ENCODE measurements at regions not wholly inside any gene's neighbourhood (a gene's known extent, or its start where the extent isn't known, plus 50 kb on each side); places are given as distances from the start of the nearest gene placed in this dataset.

- no peaks in the 10 kb centered on the region for H3K36me3 ChIP-seq (ENCODE audit: control insufficient read depth in 3 of 3, insufficient read depth in 3 of 3, low read length in 3 of 3)
- no peaks in the 10 kb centered on the region for H3K9me3 ChIP-seq (ENCODE audit: control insufficient read depth in 3 of 3, low read length in 3 of 3)
- no peaks in the 10 kb centered on the region for H3K27me3 ChIP-seq (ENCODE audit: control insufficient read depth in 3 of 3, insufficient read depth in 3 of 3, low read length in 3 of 3)
- no peaks in the 10 kb centered on the region for H3K4me1 ChIP-seq (ENCODE audit: control insufficient read depth in 3 of 3, insufficient read depth in 3 of 3, low read length in 3 of 3)
- no peak overlapping the region for H3K27ac ChIP-seq (ENCODE audit: low read depth, low read length)
- no peak overlapping the region for H3K9ac ChIP-seq (ENCODE audit: low read depth in 1 of 3, low read length in 3 of 3)
- no peak overlapping the region for H3K4me3 ChIP-seq (ENCODE audit: low read length in 3 of 3)
Observed at GRCh38 chr6:92806254-92806653, 613.1 kb downstream of the EPHA7 start.

DNA sequence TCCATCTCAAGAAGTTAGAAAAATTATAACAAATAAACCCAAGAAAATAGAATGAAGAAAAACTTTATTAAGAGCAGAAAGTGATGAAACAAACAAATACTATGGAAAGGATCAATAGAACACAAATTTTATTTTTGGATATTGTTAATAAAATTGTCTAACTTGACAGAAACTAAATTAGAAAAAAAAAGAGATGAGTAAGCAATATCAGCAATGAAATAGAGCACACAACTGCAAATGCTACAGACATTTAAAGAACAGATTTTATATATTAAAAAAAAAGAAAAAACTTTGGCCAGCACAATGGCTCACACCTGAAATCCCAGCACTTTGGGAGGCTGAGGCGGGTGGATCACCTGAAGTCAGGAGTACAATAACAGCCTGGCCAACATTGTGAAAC, 628.0 kb downstream of the EPHA7 start:
- Histone ChIP-seq H3K4me3 (ENCODE audit: low read length in 3 of 3) (no peak overlapping the region), H3K27ac (ENCODE audit: low read depth, low read length) (no peak overlapping the region), H3K9ac (ENCODE audit: low read depth in 1 of 3, low read length in 3 of 3) (no peak overlapping the region), H3K4me1 (ENCODE audit: control insufficient read depth in 3 of 3, insufficient read depth in 3 of 3, low read length in 3 of 3) (no peaks in the 10 kb centered on the region), H3K9me3 (ENCODE audit: control insufficient read depth in 3 of 3, low read length in 3 of 3) (no peaks in the 10 kb centered on the region), H3K36me3 (ENCODE audit: control insufficient read depth in 3 of 3, insufficient read depth in 3 of 3, low read length in 3 of 3) (no peaks in the 10 kb centered on the region), H3K27me3 (ENCODE audit: control insufficient read depth in 3 of 3, insufficient read depth in 3 of 3, low read length in 3 of 3) (no peaks in the 10 kb centered on the region)

GRCh38 chr6:92790381-92790780, 629.0 kb downstream of the EPHA7 start:
- H3K27me3 ChIP-seq (ENCODE audit: control insufficient read depth in 3 of 3, insufficient read depth in 3 of 3, low read length in 3 of 3): no peaks in the 10 kb centered on the region
- no peak overlapping the region for H3K27ac ChIP-seq (ENCODE audit: low read depth, low read length)
- no peaks in the 10 kb centered on the region for H3K36me3 ChIP-seq (ENCODE audit: control insufficient read depth in 3 of 3, insufficient read depth in 3 of 3, low read length in 3 of 3)
- no peak overlapping the region for H3K9ac ChIP-seq (ENCODE audit: low read depth in 1 of 3, low read length in 3 of 3)
- no peaks in the 10 kb centered on the region for H3K9me3 ChIP-seq (ENCODE audit: control insufficient read depth in 3 of 3, low read length in 3 of 3)
- H3K4me3 ChIP-seq (ENCODE audit: low read length in 3 of 3): no peak overlapping the region
- H3K4me1 ChIP-seq (ENCODE audit: control insufficient read depth in 3 of 3, insufficient read depth in 3 of 3, low read length in 3 of 3): no peaks in the 10 kb centered on the region

- no peak overlapping the region for H3K9ac ChIP-seq (ENCODE audit: low read depth in 1 of 3, low read length in 3 of 3)
- H3K27me3 ChIP-seq (ENCODE audit: control insufficient read depth in 3 of 3, insufficient read depth in 3 of 3, low read length in 3 of 3): no peaks in the 10 kb centered on the region
- no peaks in the 10 kb centered on the region for H3K4me1 ChIP-seq (ENCODE audit: control insufficient read depth in 3 of 3, insufficient read depth in 3 of 3, low read length in 3 of 3)
- H3K9me3 ChIP-seq (ENCODE audit: control insufficient read depth in 3 of 3, low read length in 3 of 3): no peaks in the 10 kb centered on the region
- H3K4me3 ChIP-seq (ENCODE audit: low read length in 3 of 3): no peak overlapping the region
- H3K36me3 ChIP-seq (ENCODE audit: control insufficient read depth in 3 of 3, insufficient read depth in 3 of 3, low read length in 3 of 3): no peaks in the 10 kb centered on the region
- H3K27ac ChIP-seq (ENCODE audit: low read depth, low read length): no peak overlapping the region
Observed at GRCh38 chr6:92784235-92784634, 635.1 kb downstream of the EPHA7 start.

GRCh38 chr6:92779746-92780145, 639.6 kb downstream of the EPHA7 start:
- no peaks in the 10 kb centered on the region for H3K9me3 ChIP-seq (ENCODE audit: control insufficient read depth in 3 of 3, low read length in 3 of 3)
- H3K9ac ChIP-seq (ENCODE audit: low read depth in 1 of 3, low read length in 3 of 3): no peak overlapping the region
- H3K4me1 ChIP-seq (ENCODE audit: control insufficient read depth in 3 of 3, insufficient read depth in 3 of 3, low read length in 3 of 3): no peaks in the 10 kb centered on the region
- H3K36me3 ChIP-seq (ENCODE audit: control insufficient read depth in 3 of 3, insufficient read depth in 3 of 3, low read length in 3 of 3): no peaks in the 10 kb centered on the region
- H3K27ac ChIP-seq (ENCODE audit: low read depth, low read length): no peak overlapping the region
- H3K27me3 ChIP-seq (ENCODE audit: control insufficient read depth in 3 of 3, insufficient read depth in 3 of 3, low read length in 3 of 3): no peaks in the 10 kb centered on the region
- no peak overlapping the region for H3K4me3 ChIP-seq (ENCODE audit: low read length in 3 of 3)

- no peaks in the 10 kb centered on the region for H3K9me3 ChIP-seq (ENCODE audit: control insufficient read depth in 3 of 3, low read length in 3 of 3)
- H3K27me3 ChIP-seq (ENCODE audit: control insufficient read depth in 3 of 3, insufficient read depth in 3 of 3, low read length in 3 of 3): no peaks in the 10 kb centered on the region
- no peak overlapping the region for H3K9ac ChIP-seq (ENCODE audit: low read depth in 1 of 3, low read length in 3 of 3)
- H3K4me3 ChIP-seq (ENCODE audit: low read length in 3 of 3): no peak overlapping the region
- no peaks in the 10 kb centered on the region for H3K36me3 ChIP-seq (ENCODE audit: control insufficient read depth in 3 of 3, insufficient read depth in 3 of 3, low read length in 3 of 3)
- no peaks in the 10 kb centered on the region for H3K4me1 ChIP-seq (ENCODE audit: control insufficient read depth in 3 of 3, insufficient read depth in 3 of 3, low read length in 3 of 3)
- H3K27ac ChIP-seq (ENCODE audit: low read depth, low read length): no peak overlapping the region
Observed at GRCh38 chr6:92777146-92777740, 642.1 kb downstream of the EPHA7 start.

GRCh38 chr6:92770540-92770939, 648.8 kb downstream of the EPHA7 start:
- Histone ChIP-seq H3K9me3 (ENCODE audit: control insufficient read depth in 3 of 3, low read length in 3 of 3) (peaks cover 0 to 2% (median 0%) of the 10 kb centered on the region in 3 donors), H3K9ac (ENCODE audit: low read depth in 1 of 3, low read length in 3 of 3) (no peak overlapping the region), H3K4me1 (ENCODE audit: control insufficient read depth in 3 of 3, insufficient read depth in 3 of 3, low read length in 3 of 3) (no peaks in the 10 kb centered on the region), H3K27me3 (ENCODE audit: control insufficient read depth in 3 of 3, insufficient read depth in 3 of 3, low read length in 3 of 3) (no peaks in the 10 kb centered on the region), H3K27ac (ENCODE audit: low read depth, low read length) (no peak overlapping the region), H3K36me3 (ENCODE audit: control insufficient read depth in 3 of 3, insufficient read depth in 3 of 3, low read length in 3 of 3) (no peaks in the 10 kb centered on the region), H3K4me3 (ENCODE audit: low read length in 3 of 3) (no peak overlapping the region)

DNA sequence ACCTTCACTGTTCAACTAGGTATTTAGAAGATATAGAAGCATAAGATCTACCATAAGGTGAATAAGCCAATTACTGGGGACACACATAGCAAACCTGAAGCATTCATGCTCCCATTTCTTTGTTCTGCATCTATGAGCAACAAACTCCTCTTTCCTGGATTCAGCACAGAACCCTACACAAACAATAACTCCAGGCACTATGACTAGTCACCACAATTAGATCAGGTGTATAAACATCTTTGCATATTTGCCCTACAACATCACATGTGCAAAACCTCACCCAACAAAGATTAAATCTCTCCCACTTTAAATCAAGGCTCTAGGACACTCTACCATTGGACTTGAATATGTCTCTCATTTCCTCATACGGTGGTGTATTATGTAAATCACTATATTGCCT, 652.3 kb downstream of the EPHA7 start:
- Histone ChIP-seq H3K27ac (ENCODE audit: low read depth, low read length) (no peak overlapping the region), H3K36me3 (ENCODE audit: control insufficient read depth in 3 of 3, insufficient read depth in 3 of 3, low read length in 3 of 3) (no peaks in the 10 kb centered on the region), H3K4me1 (ENCODE audit: control insufficient read depth in 3 of 3, insufficient read depth in 3 of 3, low read length in 3 of 3) (no peaks in the 10 kb centered on the region), H3K4me3 (ENCODE audit: low read length in 3 of 3) (no peak overlapping the region), H3K9ac (ENCODE audit: low read depth in 1 of 3, low read length in 3 of 3) (no peak overlapping the region), H3K27me3 (ENCODE audit: control insufficient read depth in 3 of 3, insufficient read depth in 3 of 3, low read length in 3 of 3) (no peaks in the 10 kb centered on the region), H3K9me3 (ENCODE audit: control insufficient read depth in 3 of 3, low read length in 3 of 3) (peaks cover 0 to 2% (median 0%) of the 10 kb centered on the region in 3 donors)

GRCh38 chr6:92763680-92764079, 655.7 kb downstream of the EPHA7 start:
- Histone ChIP-seq H3K4me3 (ENCODE audit: low read length in 3 of 3) (no peak overlapping the region), H3K9me3 (ENCODE audit: control insufficient read depth in 3 of 3, low read length in 3 of 3) (peaks cover 0 to 2% (median 0%) of the 10 kb centered on the region in 3 donors), H3K27ac (ENCODE audit: low read depth, low read length) (no peak overlapping the region)

GRCh38 chr6:92763274-92763584, 656.1 kb downstream of the EPHA7 start:
- H3K27ac ChIP-seq (ENCODE audit: low read depth, low read length): no peak overlapping the region

More at GRCh38 chr6:92763680-92764079, 655.7 kb downstream of the EPHA7 start:
- H3K9ac ChIP-seq (ENCODE audit: low read depth in 1 of 3, low read length in 3 of 3): no peak overlapping the region
- no peaks in the 10 kb centered on the region for H3K27me3 ChIP-seq (ENCODE audit: control insufficient read depth in 3 of 3, insufficient read depth in 3 of 3, low read length in 3 of 3)
- no peaks in the 10 kb centered on the region for H3K4me1 ChIP-seq (ENCODE audit: control insufficient read depth in 3 of 3, insufficient read depth in 3 of 3, low read length in 3 of 3)
- no peaks in the 10 kb centered on the region for H3K36me3 ChIP-seq (ENCODE audit: control insufficient read depth in 3 of 3, insufficient read depth in 3 of 3, low read length in 3 of 3)

More at GRCh38 chr6:92763274-92763584, 656.1 kb downstream of the EPHA7 start:
- no peaks in the 10 kb centered on the region for H3K36me3 ChIP-seq (ENCODE audit: control insufficient read depth in 3 of 3, insufficient read depth in 3 of 3, low read length in 3 of 3)
- no peak overlapping the region for H3K4me3 ChIP-seq (ENCODE audit: low read length in 3 of 3)
- H3K9ac ChIP-seq (ENCODE audit: low read depth in 1 of 3, low read length in 3 of 3): no peak overlapping the region
- no peaks in the 10 kb centered on the region for H3K4me1 ChIP-seq (ENCODE audit: control insufficient read depth in 3 of 3, insufficient read depth in 3 of 3, low read length in 3 of 3)
- H3K9me3 ChIP-seq (ENCODE audit: control insufficient read depth in 3 of 3, low read length in 3 of 3): peaks cover 0 to 2% (median 0%) of the 10 kb centered on the region in 3 donors
- no peaks in the 10 kb centered on the region for H3K27me3 ChIP-seq (ENCODE audit: control insufficient read depth in 3 of 3, insufficient read depth in 3 of 3, low read length in 3 of 3)

Data from skeletal muscle tissue (tissue), 3 donors.